ENCODE measurements at regions not wholly inside any gene's neighbourhood (a gene's known extent, or its start where the extent isn't known, plus 50 kb on each side); places are given as distances from the start of the nearest gene placed in this dataset.

- no peak for DNase-seq
Measured at GRCh38 chr6:44771647-44772415, 384.3 kb downstream of the CDC5L start.

GRCh38 chr6:44772838-44773237 is 385.3 kb downstream of the CDC5L start:
- DNase-seq: no peak

DNA sequence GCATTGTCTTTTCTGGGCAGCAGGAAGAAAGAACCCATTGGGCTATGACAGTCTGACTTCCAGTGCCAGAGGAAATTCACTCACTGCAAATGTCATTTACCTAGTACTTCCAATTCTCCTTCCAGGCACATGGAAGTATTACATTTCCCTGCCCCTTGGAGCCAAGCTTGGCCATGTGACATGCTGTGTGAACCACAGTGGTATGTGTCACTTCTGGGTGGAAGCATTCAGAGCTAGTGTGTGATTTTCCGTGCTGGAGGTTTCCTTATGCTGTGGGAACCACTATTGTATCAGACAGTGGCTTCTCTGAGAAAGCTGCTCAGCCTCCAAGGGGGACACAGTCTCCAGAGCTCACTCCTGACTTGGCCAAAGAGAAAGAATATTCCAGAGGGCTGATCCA is 387.6 kb downstream of the CDC5L start:
- DNase-seq: no peak

- no peak for DNase-seq
Measured at GRCh38 chr6:44776344-44776743, 388.8 kb downstream of the CDC5L start.

GRCh38 chr6:44778513-44778912 is 391.0 kb downstream of the CDC5L start:
- no peak for DNase-seq

Measured in stimulated activated CD8-positive, alpha-beta memory T cell treated with anti-CD3 and anti-CD28 coated beads, Interleukin-4, amount 100 ng/mL, for 48 hours (primary cell).